SK-N-SH treated with all-trans-retinoic acid at 6 μM for 48 hours (cell line): ENCODE measurements at regions not wholly inside any gene's neighbourhood (a gene's known extent, or its start where the extent isn't known, plus 50 kb on each side); places are given as distances from the start of the nearest gene placed in this dataset.

Experiments
- CSDC2 ChIP-seq: fragments of 250-450 bp; sonication (Bioruptor Pico); IDR thresholded peaks from 2 replicates; pipeline ENCODE4 v1.5.0; 2020; ENCODE audit warnings: mild to moderate bottlenecking, moderate library complexity
- CSRNP3 ChIP-seq: fragments of 250-450 bp; sonication (Bioruptor Pico); IDR thresholded peaks from 2 replicates; pipeline ENCODE4 v1.5.1; 2021; ENCODE audit warnings: mild to moderate bottlenecking, moderate library complexity
- POU6F1 ChIP-seq: fragments of 250-450 bp; sonication (Bioruptor Pico); IDR thresholded peaks from 2 replicates; pipeline ENCODE4 v1.8.0; 2021; ENCODE audit warnings: low read depth, mild to moderate bottlenecking, moderate library complexity, borderline replicate concordance
- TOX ChIP-seq: fragments of 250-450 bp; sonication (Bioruptor Pico); IDR thresholded peaks from 2 replicates; pipeline ENCODE4 v1.8.0; 2021; ENCODE audit warnings: mild to moderate bottlenecking, moderate library complexity, borderline replicate concordance
- ZC3H10 ChIP-seq: fragments of 250-450 bp; sonication (Bioruptor Pico); IDR thresholded peaks from 2 replicates; pipeline ENCODE4 v1.5.1; 2021; ENCODE audit warnings: mild to moderate bottlenecking, moderate library complexity
- ZFP3 ChIP-seq: fragments of 250-450 bp; sonication (Bioruptor Pico); IDR thresholded peaks from 2 replicates; pipeline ENCODE4 v1.5.0; 2020; ENCODE audit warnings: mild to moderate bottlenecking, moderate library complexity
- ZFP30 ChIP-seq: fragments of 450-650 bp; formaldehyde crosslinking; IDR thresholded peaks from 2 replicates; pipeline ENCODE4 v1.5.0; 2022; ENCODE audit warnings: mild to moderate bottlenecking, moderate library complexity

- no peak for TF ChIP-seq CSRNP3 (CRISPR knock-in tag)
- no peak for TF ChIP-seq ZFP3 (CRISPR knock-in tag)
- no peak for TF ChIP-seq POU6F1
- no peak for TF ChIP-seq TOX
- TF ChIP-seq ZFP30 (CRISPR knock-in tag): no peak
- no peak for TF ChIP-seq CSDC2 (CRISPR knock-in tag)
- no peak for TF ChIP-seq ZC3H10 (CRISPR knock-in tag)
Observed at GRCh38 chr18:75115514-75115913, 93.4 kb downstream of the PTGR3 start.
